H9 (cell line): ENCODE measurements at regions not wholly inside any gene's neighbourhood (a gene's known extent, or its start where the extent isn't known, plus 50 kb on each side); places are given as distances from the start of the nearest gene placed in this dataset.

ENCODE experiments used
- DNase-seq: peaks from one replicate; pipeline ENCODE4 v3.0.0-alpha.2; 2017
- H2AFZ ChIP-seq: one replicate; pipeline ENCODE4 v1.6.1; 2013; ENCODE audit warnings: mild to moderate bottlenecking, low read length, control low read depth, moderate library complexity
- H2AK5ac ChIP-seq: 2 replicates; pipeline ENCODE4 v1.6.1; 2013; ENCODE audit warnings: low read length, control low read depth, mixed read lengths; ENCODE audit not compliant: insufficient read length
- H2BK120ac ChIP-seq: one replicate; pipeline ENCODE4 v1.6.1; 2013; ENCODE audit warnings: low read depth, mild to moderate bottlenecking, low read length, control low read depth, inconsistent platforms; ENCODE audit not compliant: poor library complexity, severe bottlenecking
- H2BK12ac ChIP-seq: 2 replicates; pipeline ENCODE4 v1.6.1; 2013; ENCODE audit warnings: low read length, control low read depth, mixed read lengths, low read depth; ENCODE audit not compliant: insufficient read length
- H2BK15ac ChIP-seq: 2 replicates; pipeline ENCODE4 v1.6.1; 2013; ENCODE audit warnings: low read depth, low read length, control low read depth
- H2BK20ac ChIP-seq: one replicate; pipeline ENCODE4 v1.6.1; 2013; ENCODE audit warnings: low read depth, mild to moderate bottlenecking, low read length, control low read depth, inconsistent platforms; ENCODE audit not compliant: poor library complexity, severe bottlenecking
- H2BK5ac ChIP-seq: 2 replicates; pipeline ENCODE4 v1.6.1; 2013; ENCODE audit warnings: low read length, control low read depth, mixed read lengths; ENCODE audit not compliant: insufficient read length
- H3K14ac ChIP-seq: 2 replicates; pipeline ENCODE4 v1.6.1; 2013; ENCODE audit warnings: low read length, control low read depth; ENCODE audit not compliant: insufficient read depth
- H3K18ac ChIP-seq: 2 replicates; pipeline ENCODE4 v1.6.1; 2013; ENCODE audit warnings: low read depth, mild to moderate bottlenecking, mixed read lengths, low read length, control low read depth; ENCODE audit not compliant: insufficient read length
- H3K23ac ChIP-seq: 2 replicates; pipeline ENCODE4 v1.6.1; 2013; ENCODE audit warnings: low read length, control low read depth, mixed read lengths, low read depth; ENCODE audit not compliant: insufficient read length
- H3K23me2 ChIP-seq: 2 replicates; pipeline ENCODE4 v1.6.1; 2013; ENCODE audit warnings: low read depth, mild to moderate bottlenecking, mixed read lengths, low read length, control low read depth; ENCODE audit not compliant: insufficient read length, poor library complexity, severe bottlenecking
- H3K27ac ChIP-seq: 2 replicates; pipeline ENCODE4 v1.5.1; 2013; ENCODE audit warnings: low read length, control low read depth, mixed read lengths, low read depth; ENCODE audit not compliant: insufficient read length
- H3K27me3 ChIP-seq: 2 replicates; pipeline ENCODE4 v1.6.1; 2013; ENCODE audit warnings: low read length, control low read depth, inconsistent platforms; ENCODE audit not compliant: insufficient read depth
- H3K4ac ChIP-seq: 2 replicates; pipeline ENCODE4 v1.6.1; 2013; ENCODE audit warnings: low read depth, mild to moderate bottlenecking, control low read depth, inconsistent platforms, low read length, moderate library complexity
- H3K4me1 ChIP-seq: 2 replicates; pipeline ENCODE4 v1.6.1; 2013; ENCODE audit warnings: low read length, control low read depth, inconsistent platforms; ENCODE audit not compliant: insufficient read depth
- H3K4me2 ChIP-seq: 2 replicates; pipeline ENCODE4 v1.6.1; 2013; ENCODE audit warnings: low read length, control low read depth, mixed read lengths; ENCODE audit not compliant: insufficient read length, insufficient read depth
- H3K56ac ChIP-seq: 2 replicates; pipeline ENCODE4 v1.6.1; 2013; ENCODE audit warnings: low read depth, mild to moderate bottlenecking, mixed read lengths, low read length, control low read depth; ENCODE audit not compliant: insufficient read length
- H3K79me1 ChIP-seq: 2 replicates; pipeline ENCODE4 v1.6.1; 2013; ENCODE audit warnings: low read depth, mild to moderate bottlenecking, moderate library complexity, low read length, control low read depth, inconsistent platforms; ENCODE audit not compliant: insufficient read depth, poor library complexity, severe bottlenecking
- H3K79me2 ChIP-seq: 2 replicates; pipeline ENCODE4 v1.6.1; 2013; ENCODE audit warnings: low read length, control low read depth, inconsistent platforms; ENCODE audit not compliant: insufficient read depth
- H3K9ac ChIP-seq: 2 replicates; pipeline ENCODE4 v1.6.1; 2013; ENCODE audit warnings: low read length, control low read depth, mixed read lengths; ENCODE audit not compliant: insufficient read length; ENCODE audit errors: extremely low read depth
- H3K9me3 ChIP-seq: one replicate; pipeline ENCODE4 v1.6.1; 2013; ENCODE audit warnings: low read depth, low read length, inconsistent platforms; ENCODE audit not compliant: control insufficient read depth
- H3T11ph ChIP-seq: one replicate; pipeline ENCODE4 v1.6.1; 2013; ENCODE audit warnings: mild to moderate bottlenecking, low read length, control low read depth, inconsistent platforms
- H4K20me1 ChIP-seq: one replicate; pipeline ENCODE4 v1.6.1; 2013; ENCODE audit not compliant: control insufficient read depth, insufficient read length, insufficient read depth
- H4K5ac ChIP-seq: 2 replicates; pipeline ENCODE4 v1.6.1; 2013; ENCODE audit warnings: low read depth, mild to moderate bottlenecking, mixed read lengths, low read length, control low read depth; ENCODE audit not compliant: insufficient read length
- H4K8ac ChIP-seq: replicated peaks from 2 replicates; pipeline ENCODE4 v1.6.1; 2013; ENCODE audit warnings: low read length, control low read depth, mixed read lengths, low read depth; ENCODE audit not compliant: insufficient read length
- H4K91ac ChIP-seq: 2 replicates; pipeline ENCODE4 v1.6.1; 2013; ENCODE audit warnings: low read depth, mild to moderate bottlenecking, moderate library complexity, mixed read lengths, low read length, control low read depth; ENCODE audit not compliant: insufficient read length
- H3K27ac Mint-ChIP-seq, 3 experiments: 2 replicates in 2 of 3; 3 replicates in 1 of 3; pipeline ENCODE4 v1.8.0; 2020 to 2021; ENCODE audit warnings: mixed read lengths in 3 of 3, mild to moderate bottlenecking in 1 of 3, moderate library complexity in 1 of 3
- H3K27me3 Mint-ChIP-seq: 2 replicates; pipeline ENCODE4 v1.8.0; 2021; ENCODE audit warnings: low read depth, mild to moderate bottlenecking, moderate library complexity, mixed read lengths
- H3K36me3 Mint-ChIP-seq, 3 experiments: 2 replicates in 2 of 3; 3 replicates in 1 of 3; pipeline ENCODE4 v1.8.0; 2020 to 2021; ENCODE audit warnings: low read depth in 3 of 3, mixed read lengths in 3 of 3; ENCODE audit not compliant: insufficient read depth in 1 of 3
- H3K4me1 Mint-ChIP-seq, 2 experiments: 2 replicates each; pipeline ENCODE4 v1.8.0; 2020; ENCODE audit warnings: mixed read lengths in 2 of 2
- H3K4me3 Mint-ChIP-seq, 2 experiments: 2 replicates in 1 of 2; 3 replicates in 1 of 2; pipeline ENCODE4 v1.8.0; 2020 to 2021; ENCODE audit warnings: mild to moderate bottlenecking in 2 of 2, mixed read lengths in 2 of 2, moderate library complexity in 1 of 2
- H3K9me3 Mint-ChIP-seq, 2 experiments: 2 replicates in 1 of 2; 3 replicates in 1 of 2; pipeline ENCODE4 v1.8.0; 2020; ENCODE audit warnings: mild to moderate bottlenecking in 2 of 2, mixed read lengths in 2 of 2, moderate library complexity in 1 of 2
- WGBS: extraction: QIAGEN DNeasy Blood & Tissue Kit; methylation state at CpG from one replicate; pipeline ENCODE4 v1.1.7; 2013; ENCODE audit warnings: missing lambda C conversion rate, low lambda C conversion rate, mixed read lengths; ENCODE audit not compliant: insufficient read length; ENCODE audit errors: extremely low coverage; 5-methylcytosine and 5-hydroxymethylcytosine counted together
- TF ChIP-seq, protein P1 (sequence below): fragments of 200-600 bp; sonication (generic); conservative IDR thresholded peaks from 3 replicates; pipeline ENCODE4 v1.8.0; 2021; ENCODE audit warnings: antibody characterized with exemption, mild to moderate bottlenecking

DNA sequence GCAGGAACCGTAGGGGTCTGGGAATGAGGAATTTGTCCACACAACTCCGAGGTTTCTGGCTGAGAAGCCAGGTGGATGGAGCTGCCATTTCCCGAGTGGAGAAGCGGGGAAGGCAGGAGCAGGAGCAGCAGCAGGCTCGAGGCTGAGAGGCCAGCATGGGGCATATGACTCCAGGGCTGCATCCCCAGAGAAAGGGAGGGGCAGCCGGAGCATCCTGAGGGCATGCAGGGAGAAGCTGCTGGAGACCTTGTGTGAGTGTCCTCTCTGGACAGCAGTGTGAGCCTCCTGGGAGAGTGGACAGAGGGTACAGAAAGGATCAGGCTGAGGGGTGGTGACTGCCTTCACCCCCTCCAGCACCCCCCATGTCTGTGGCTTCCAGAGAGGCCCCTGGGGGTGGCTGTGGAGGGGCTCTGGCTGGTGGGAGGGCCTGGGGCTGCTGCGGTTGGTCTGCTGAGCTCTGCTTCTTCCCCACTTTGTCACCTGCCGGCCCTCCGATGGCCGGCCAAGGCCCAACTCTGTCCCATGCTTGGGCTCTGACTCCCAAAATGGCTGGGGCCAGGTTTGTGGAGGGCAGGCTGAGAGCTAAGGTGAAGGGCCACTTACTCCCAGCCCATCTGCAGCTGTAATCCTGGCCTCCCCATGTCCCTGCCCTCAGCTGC is 633.1 kb downstream of the MATN1 start:
- TF ChIP-seq, protein P1, sequence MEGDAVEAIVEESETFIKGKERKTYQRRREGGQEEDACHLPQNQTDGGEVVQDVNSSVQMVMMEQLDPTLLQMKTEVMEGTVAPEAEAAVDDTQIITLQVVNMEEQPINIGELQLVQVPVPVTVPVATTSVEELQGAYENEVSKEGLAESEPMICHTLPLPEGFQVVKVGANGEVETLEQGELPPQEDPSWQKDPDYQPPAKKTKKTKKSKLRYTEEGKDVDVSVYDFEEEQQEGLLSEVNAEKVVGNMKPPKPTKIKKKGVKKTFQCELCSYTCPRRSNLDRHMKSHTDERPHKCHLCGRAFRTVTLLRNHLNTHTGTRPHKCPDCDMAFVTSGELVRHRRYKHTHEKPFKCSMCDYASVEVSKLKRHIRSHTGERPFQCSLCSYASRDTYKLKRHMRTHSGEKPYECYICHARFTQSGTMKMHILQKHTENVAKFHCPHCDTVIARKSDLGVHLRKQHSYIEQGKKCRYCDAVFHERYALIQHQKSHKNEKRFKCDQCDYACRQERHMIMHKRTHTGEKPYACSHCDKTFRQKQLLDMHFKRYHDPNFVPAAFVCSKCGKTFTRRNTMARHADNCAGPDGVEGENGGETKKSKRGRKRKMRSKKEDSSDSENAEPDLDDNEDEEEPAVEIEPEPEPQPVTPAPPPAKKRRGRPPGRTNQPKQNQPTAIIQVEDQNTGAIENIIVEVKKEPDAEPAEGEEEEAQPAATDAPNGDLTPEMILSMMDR: no peak
- Histone ChIP-seq H2BK20ac (no peak overlapping the region), H3K14ac (no peak overlapping the region), H3K4ac (no peak overlapping the region), H3K27me3 (no peaks in the 10 kb centered on the region), H4K5ac (no peak overlapping the region), H2BK15ac (no peak overlapping the region), H3K9ac (no peak overlapping the region), H3K56ac (no peak overlapping the region), H3K23me2 (no peaks in the 10 kb centered on the region), H3K79me1 (no peaks in the 10 kb centered on the region), H4K8ac (no peak overlapping the region), H3K18ac (no peak overlapping the region), H3K79me2 (no peaks in the 10 kb centered on the region), H2AK5ac (no peak overlapping the region), H3K23ac (no peak overlapping the region), H3T11ph (no peak overlapping the region), H2AFZ (no peak overlapping the region), H2BK120ac (no peak overlapping the region), H3K27ac (no peak overlapping the region), H3K4me1 (no peaks in the 10 kb centered on the region), H4K20me1 (no peaks in the 10 kb centered on the region), H3K4me2 (no peak overlapping the region), H3K9me3 (no peaks in the 10 kb centered on the region), H4K91ac (no peak overlapping the region), H2BK5ac (no peak overlapping the region), H2BK12ac (no peak overlapping the region)
- peaks cover 4 to 20% (median 17%) of the 10 kb centered on the region in 3 experiments for H3K36me3 Mint-ChIP-seq
- peaks cover 28 to 29% of the 10 kb centered on the region in 2 experiments for H3K9me3 Mint-ChIP-seq
- no peak overlapping the region for H3K27ac Mint-ChIP-seq
- WGBS: no CpG with 5 or more reads among the region's 10 CpGs
- no peak for DNase-seq
- H3K4me3 Mint-ChIP-seq: no peak overlapping the region
- H3K4me1 Mint-ChIP-seq: peaks cover 5 to 13% of the 10 kb centered on the region in 2 experiments
- H3K27me3 Mint-ChIP-seq: peaks cover 9% of the 10 kb centered on the region
